NCI-H146 treated with DMSO at 0.1 percent for 48 hours (cell line): ENCODE measurements at regions not wholly inside any gene's neighbourhood (a gene's known extent, or its start where the extent isn't known, plus 50 kb on each side); places are given as distances from the start of the nearest gene placed in this dataset.

Experiments used
- DNase-seq: peaks from one replicate; lab custom pipeline; 2025; ENCODE audit not compliant: unreplicated experiment; lab: John Stamatoyannopoulos, UW

GRCh38 chr3:64861684-64862083 is 173.9 kb upstream of the ADAMTS9 start:
- DNase-seq: no peak

- no peak for DNase-seq
Measured at GRCh38 chr3:64860536-64860870, 172.7 kb upstream of the ADAMTS9 start.

- DNase-seq: no peak
Measured at GRCh38 chr3:64859625-64860535, 172.1 kb upstream of the ADAMTS9 start.

GRCh38 chr3:64856977-64857516 is 169.2 kb upstream of the ADAMTS9 start:
- DNase-seq: no peak

- DNase-seq: no peak
Measured at GRCh38 chr3:64856106-64856505, 168.3 kb upstream of the ADAMTS9 start.

DNA sequence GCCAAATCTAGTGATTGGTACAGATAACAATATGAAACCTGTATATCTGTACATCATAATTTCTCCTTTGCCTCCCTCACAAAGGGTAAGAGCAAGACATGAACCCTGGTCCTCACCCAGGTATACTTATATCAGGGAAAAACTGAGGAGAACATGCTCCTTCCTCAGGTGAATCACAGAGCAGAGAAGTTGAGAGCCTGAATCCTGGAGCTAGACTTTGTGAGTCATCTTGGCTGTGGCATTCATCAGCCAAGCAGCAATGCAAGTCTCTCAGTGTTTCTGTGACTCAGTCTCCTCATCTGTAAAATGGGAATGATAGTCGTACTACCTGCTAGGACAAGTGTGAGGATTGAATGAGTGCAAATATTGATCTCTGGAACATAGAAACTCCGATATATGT is 165.7 kb upstream of the ADAMTS9 start:
- DNase-seq: no peak

- no peak for DNase-seq
Measured at GRCh38 chr3:64852738-64853137, 164.9 kb upstream of the ADAMTS9 start.

DNA sequence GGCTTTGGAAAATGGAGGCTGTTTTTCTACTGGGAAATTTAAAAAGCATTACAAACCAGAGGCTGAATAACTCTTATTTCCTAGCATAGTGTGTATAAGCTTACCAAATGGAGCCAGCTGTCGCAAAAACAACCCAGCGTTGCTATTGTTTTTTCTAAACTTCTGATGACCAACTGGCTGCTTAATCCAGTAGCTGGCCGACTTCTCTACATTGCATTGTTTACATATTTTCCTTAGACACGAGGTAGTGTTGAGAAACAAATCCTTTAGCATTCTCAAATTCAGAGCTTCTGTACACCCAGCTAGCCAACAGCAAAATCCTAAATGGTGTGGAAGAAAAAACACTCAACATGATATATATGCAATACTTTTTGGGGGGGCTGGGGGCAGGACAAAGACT is 161.0 kb upstream of the ADAMTS9 start:
- no peak for DNase-seq

DNA sequence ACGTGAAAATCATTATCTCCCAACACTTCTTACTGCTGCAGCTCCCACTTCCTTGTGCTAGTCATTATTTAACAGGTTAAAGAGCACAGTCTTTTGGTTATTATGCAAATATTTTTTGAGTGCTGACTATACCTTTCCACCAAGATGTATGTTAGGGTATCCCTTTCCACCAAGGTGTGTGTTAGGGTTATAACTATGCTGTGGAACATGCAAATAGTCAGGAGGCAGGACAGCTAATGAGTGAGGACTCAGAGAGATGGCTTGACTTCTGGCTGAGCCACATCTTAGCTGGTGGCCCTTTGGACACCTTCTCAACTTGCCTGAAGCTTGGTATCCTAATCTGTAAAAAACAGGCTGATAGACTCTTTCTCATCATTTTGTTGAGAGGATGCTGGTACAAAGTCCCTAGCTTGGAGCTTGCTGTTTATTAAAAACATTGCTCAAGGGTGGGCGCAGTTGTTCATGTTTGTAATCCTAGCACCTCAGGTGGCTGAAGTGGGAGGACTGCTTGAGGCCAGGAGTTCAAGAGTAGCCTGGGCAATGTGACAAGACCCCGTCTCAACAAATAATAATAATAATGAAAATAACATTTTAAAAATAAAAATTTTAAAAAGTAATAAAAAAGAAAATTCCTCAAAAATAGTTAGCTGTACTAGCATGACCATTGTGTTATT is 160.5 kb upstream of the ADAMTS9 start:
- no peak for DNase-seq

DNA sequence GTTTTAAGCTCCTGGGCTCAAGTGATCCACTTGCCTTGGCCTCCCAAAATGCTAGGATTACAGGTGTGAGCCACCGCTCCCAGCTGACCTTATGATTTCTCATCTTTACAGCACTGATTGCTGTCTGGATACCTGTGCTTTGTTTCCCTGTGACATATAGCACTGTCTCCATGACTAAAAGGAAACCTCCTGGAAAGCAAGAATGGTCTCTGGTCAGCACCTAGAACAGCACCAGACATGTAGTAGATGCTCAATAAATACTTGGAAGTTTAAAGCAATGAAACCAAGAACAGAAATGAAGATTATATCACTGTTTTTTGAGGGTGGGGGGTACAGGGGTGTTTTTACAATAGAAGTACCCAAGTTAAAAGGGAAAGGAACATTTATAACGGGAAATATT is 156.8 kb upstream of the ADAMTS9 start:
- no peak for DNase-seq

DNA sequence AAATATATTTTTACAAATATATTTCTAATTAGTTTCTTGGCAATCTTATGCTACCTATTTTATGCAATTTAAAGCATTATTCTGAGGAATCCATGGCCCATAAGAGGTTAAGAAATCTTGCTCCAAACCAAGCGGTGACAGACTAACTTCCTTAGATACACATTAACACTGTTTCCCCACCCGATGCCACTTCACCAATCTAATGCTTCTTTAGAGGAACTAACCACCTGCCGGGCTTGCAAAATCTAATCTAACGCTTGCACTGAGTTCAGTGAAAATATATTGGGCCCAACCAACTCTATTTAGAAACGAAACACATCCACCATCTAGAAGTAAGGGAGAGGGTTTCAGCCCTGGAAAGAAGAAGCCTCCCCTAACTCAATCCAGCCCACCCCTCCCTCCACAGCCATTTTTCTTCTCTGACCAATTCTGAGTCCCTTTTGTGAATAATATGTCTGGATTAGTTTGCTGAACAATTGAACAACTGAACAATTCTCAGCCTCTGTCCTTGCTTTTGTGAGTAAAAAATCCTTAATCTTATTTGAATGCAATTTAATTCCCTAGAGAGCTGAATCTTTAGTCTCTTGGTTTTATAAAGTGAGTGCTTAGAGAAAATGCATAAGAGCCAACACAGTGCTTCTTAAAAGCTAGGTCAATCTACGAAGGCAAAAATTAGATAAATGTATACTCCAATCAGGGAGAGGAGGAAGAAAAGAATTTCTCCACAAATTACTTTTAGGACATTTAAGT is 150.4 kb upstream of the ADAMTS9 start:
- DNase-seq: no peak

DNA sequence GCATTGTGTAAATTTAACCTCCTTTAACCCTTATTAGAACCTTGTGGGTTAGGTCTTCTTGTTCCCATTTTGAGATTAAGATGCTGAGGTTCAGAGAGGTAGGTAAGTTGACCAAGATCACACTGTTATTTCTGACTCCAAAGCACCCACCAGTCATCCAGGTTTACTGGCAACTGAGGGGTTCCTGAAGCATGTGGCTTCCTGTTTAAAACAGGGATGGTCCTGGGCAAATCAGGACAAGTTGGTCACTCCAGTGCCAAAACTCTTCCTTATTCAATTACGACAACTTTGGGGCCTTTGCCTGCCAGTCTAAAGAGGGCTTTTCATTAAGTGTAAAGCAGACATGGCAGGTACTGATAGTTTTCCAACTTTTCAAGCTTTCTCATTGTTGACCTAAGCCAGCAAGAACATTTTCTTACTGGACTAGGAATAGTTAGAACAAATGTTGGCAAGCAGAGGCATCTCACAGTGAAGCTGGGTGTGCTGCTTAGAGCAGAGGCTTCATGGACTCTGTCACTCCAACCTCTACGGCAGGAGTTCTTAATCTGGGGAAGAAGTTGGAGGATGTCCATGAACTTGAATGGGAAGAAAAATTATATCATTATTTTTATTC is 149.4 kb upstream of the ADAMTS9 start:
- DNase-seq: no peak

GRCh38 chr3:64836097-64836496 is 148.3 kb upstream of the ADAMTS9 start:
- DNase-seq: no peak

- DNase-seq: no peak
Measured at GRCh38 chr3:64832098-64832497, 144.3 kb upstream of the ADAMTS9 start.

DNA sequence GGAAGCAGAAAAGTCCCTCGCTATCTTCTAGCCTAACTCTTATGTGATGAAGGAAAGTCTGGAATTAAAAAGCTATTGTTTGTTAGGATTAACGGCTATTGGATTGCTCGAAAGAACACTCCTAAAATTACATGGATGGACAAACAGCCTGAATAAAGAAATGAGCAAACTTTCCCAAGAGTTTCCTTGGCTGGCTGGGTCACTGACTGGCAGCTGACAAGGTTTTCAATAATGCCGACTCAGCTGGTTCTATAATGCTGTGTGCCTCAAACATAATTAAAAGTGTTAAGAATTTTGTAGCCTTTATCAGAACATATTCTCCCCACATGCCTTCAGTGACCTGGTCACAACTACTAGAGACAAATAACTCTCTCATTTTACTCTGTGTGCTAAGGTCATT is 142.9 kb upstream of the ADAMTS9 start:
- no peak for DNase-seq

- no peak for DNase-seq
Measured at GRCh38 chr3:64829331-64829730, 141.5 kb upstream of the ADAMTS9 start.

DNA sequence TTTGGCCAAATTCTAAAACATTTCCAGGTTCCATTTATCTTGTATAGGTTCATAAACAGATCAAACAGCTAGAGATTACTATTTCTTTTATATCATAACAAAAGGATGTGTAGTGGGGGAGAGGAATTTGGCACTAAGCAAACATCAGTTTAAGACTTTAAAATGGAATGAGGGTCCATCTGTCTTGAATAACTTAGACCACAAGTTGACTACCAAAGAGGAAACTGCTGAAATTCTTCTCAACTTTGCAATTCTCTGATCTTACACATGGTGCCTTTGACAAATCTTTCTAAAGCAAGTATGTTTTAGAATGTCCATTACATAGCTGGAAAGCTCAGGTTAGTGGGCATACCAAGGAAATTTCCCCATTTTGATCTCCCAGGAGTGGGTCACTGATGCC is 140.5 kb upstream of the ADAMTS9 start:
- no peak for DNase-seq

DNA sequence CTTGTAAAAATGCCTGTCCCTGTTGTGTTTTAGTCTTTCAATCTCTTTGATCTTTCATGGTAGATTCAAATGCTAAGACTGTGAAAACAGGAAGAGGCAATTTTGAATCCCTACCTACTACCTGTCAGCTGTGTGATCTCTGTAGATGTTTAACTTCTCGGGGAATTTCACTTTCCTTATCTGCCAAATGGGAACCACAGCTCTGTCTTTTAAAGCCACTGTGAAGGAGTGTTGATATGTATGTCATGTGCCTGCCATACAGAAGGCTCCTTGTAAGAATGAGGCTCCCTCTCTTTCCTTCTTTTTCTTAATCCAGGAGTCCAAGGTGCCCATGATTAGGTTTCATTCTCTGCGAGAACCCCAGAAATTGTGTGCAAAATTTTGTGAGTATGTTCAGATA is 139.6 kb upstream of the ADAMTS9 start:
- no peak for DNase-seq

GRCh38 chr3:64827019-64827418 is 139.2 kb upstream of the ADAMTS9 start:
- DNase-seq: no peak

GRCh38 chr3:64825404-64826120 is 137.8 kb upstream of the ADAMTS9 start:
- DNase-seq: no peak
